ENCODE measurements at regions not wholly inside any gene's neighbourhood (a gene's known extent, or its start where the extent isn't known, plus 50 kb on each side); places are given as distances from the start of the nearest gene placed in this dataset.

- Histone ChIP-seq H3K4me3 (ENCODE audit: low read length, poor library complexity, severe bottlenecking) (no peak overlapping the region), H3K4me2 (ENCODE audit: low read depth, low read length, poor library complexity, severe bottlenecking) (no peak overlapping the region), H3K79me2 (ENCODE audit: insufficient read depth, low read length) (no peaks in the 10 kb centered on the region), H3F3A (ENCODE audit: low read depth) (no peaks in the 10 kb centered on the region), H2AFZ (ENCODE audit: low read length) (no peak overlapping the region), H3K27me3 (ENCODE audit: insufficient read depth, low read length, poor library complexity, severe bottlenecking) (no peaks in the 10 kb centered on the region), H3K9me2 (replicated peaks; ENCODE audit: low read depth, low read length) (no peaks in the 10 kb centered on the region), H3K36me3 (ENCODE audit: insufficient read depth, low read length) (no peaks in the 10 kb centered on the region), H3K9me3 (ENCODE audit: insufficient read depth, low read depth, low read length) (no peaks in the 10 kb centered on the region), H3K9ac (ENCODE audit: low read depth, low read length, poor library complexity, severe bottlenecking) (no peak overlapping the region), H3K4me1 (ENCODE audit: insufficient read depth, low read length, poor library complexity, severe bottlenecking) (no peaks in the 10 kb centered on the region), H4K20me1 (ENCODE audit: insufficient read depth, low read length, poor library complexity, severe bottlenecking) (no peaks in the 10 kb centered on the region)
- TF ChIP-seq EZH2phosphoT487 (IDR thresholded peaks at IDR 0.05; ENCODE audit: borderline replicate concordance), result no peak
- no peak for TF ChIP-seq CTCF (conservative IDR thresholded peaks at IDR 0.05; ENCODE audit: low read length)
Measured at GRCh38 chr1:238027366-238027765, 136.6 kb upstream of the ZP4 start.

GRCh38 chr1:238023137-238023536 lies 132.4 kb upstream of the ZP4 start:
- no peaks in the 10 kb centered on the region for H3K9me2 ChIP-seq (replicated peaks; ENCODE audit: low read depth, low read length)
- H4K20me1 ChIP-seq (ENCODE audit: insufficient read depth, low read length, poor library complexity, severe bottlenecking), result no peaks in the 10 kb centered on the region
- no peaks in the 10 kb centered on the region for H3K36me3 ChIP-seq (ENCODE audit: insufficient read depth, low read length)
- H3F3A ChIP-seq (ENCODE audit: low read depth), result no peaks in the 10 kb centered on the region
- no peak overlapping the region for H3K4me2 ChIP-seq (ENCODE audit: low read depth, low read length, poor library complexity, severe bottlenecking)
- no peak overlapping the region for H3K9ac ChIP-seq (ENCODE audit: low read depth, low read length, poor library complexity, severe bottlenecking)
- H3K4me3 ChIP-seq (ENCODE audit: low read length, poor library complexity, severe bottlenecking), result no peak overlapping the region
- H3K9me3 ChIP-seq (ENCODE audit: insufficient read depth, low read depth, low read length), result no peaks in the 10 kb centered on the region
- no peak for TF ChIP-seq EZH2phosphoT487 (IDR thresholded peaks at IDR 0.05; ENCODE audit: borderline replicate concordance)
- no peaks in the 10 kb centered on the region for H3K27me3 ChIP-seq (ENCODE audit: insufficient read depth, low read length, poor library complexity, severe bottlenecking)
- H3K79me2 ChIP-seq (ENCODE audit: insufficient read depth, low read length), result no peaks in the 10 kb centered on the region
- no peak overlapping the region for H2AFZ ChIP-seq (ENCODE audit: low read length)
- no peaks in the 10 kb centered on the region for H3K4me1 ChIP-seq (ENCODE audit: insufficient read depth, low read length, poor library complexity, severe bottlenecking)

GRCh38 chr1:238018214-238018613 lies 127.5 kb upstream of the ZP4 start:
- H2AFZ ChIP-seq (ENCODE audit: low read length), result no peak overlapping the region
- H3K4me3 ChIP-seq (ENCODE audit: low read length, poor library complexity, severe bottlenecking), result no peak overlapping the region
- no peaks in the 10 kb centered on the region for H3K9me3 ChIP-seq (ENCODE audit: insufficient read depth, low read depth, low read length)
- H4K20me1 ChIP-seq (ENCODE audit: insufficient read depth, low read length, poor library complexity, severe bottlenecking), result no peaks in the 10 kb centered on the region
- TF ChIP-seq CTCF (conservative IDR thresholded peaks at IDR 0.05; ENCODE audit: low read length) (no peak), EZH2phosphoT487 (IDR thresholded peaks at IDR 0.05; ENCODE audit: borderline replicate concordance) (no peak)
- no peaks in the 10 kb centered on the region for H3K4me1 ChIP-seq (ENCODE audit: insufficient read depth, low read length, poor library complexity, severe bottlenecking)
- H3K9me2 ChIP-seq (replicated peaks; ENCODE audit: low read depth, low read length), result no peaks in the 10 kb centered on the region
- no peak overlapping the region for H3K4me2 ChIP-seq (ENCODE audit: low read depth, low read length, poor library complexity, severe bottlenecking)
- no peak overlapping the region for H3K9ac ChIP-seq (ENCODE audit: low read depth, low read length, poor library complexity, severe bottlenecking)
- no peaks in the 10 kb centered on the region for H3K79me2 ChIP-seq (ENCODE audit: insufficient read depth, low read length)
- no peaks in the 10 kb centered on the region for H3K36me3 ChIP-seq (ENCODE audit: insufficient read depth, low read length)
- H3K27me3 ChIP-seq (ENCODE audit: insufficient read depth, low read length, poor library complexity, severe bottlenecking), result no peaks in the 10 kb centered on the region
- no peaks in the 10 kb centered on the region for H3F3A ChIP-seq (ENCODE audit: low read depth)

- H3K9me2 ChIP-seq (replicated peaks; ENCODE audit: low read depth, low read length), result no peaks in the 10 kb centered on the region
- no peaks in the 10 kb centered on the region for H3K9me3 ChIP-seq (ENCODE audit: insufficient read depth, low read depth, low read length)
- H2AFZ ChIP-seq (ENCODE audit: low read length), result no peak overlapping the region
- no peaks in the 10 kb centered on the region for H3K27me3 ChIP-seq (ENCODE audit: insufficient read depth, low read length, poor library complexity, severe bottlenecking)
- H3K36me3 ChIP-seq (ENCODE audit: insufficient read depth, low read length), result no peaks in the 10 kb centered on the region
- no peak overlapping the region for H3K4me3 ChIP-seq (ENCODE audit: low read length, poor library complexity, severe bottlenecking)
- no peak overlapping the region for H3K9ac ChIP-seq (ENCODE audit: low read depth, low read length, poor library complexity, severe bottlenecking)
- no peaks in the 10 kb centered on the region for H3F3A ChIP-seq (ENCODE audit: low read depth)
- H3K4me2 ChIP-seq (ENCODE audit: low read depth, low read length, poor library complexity, severe bottlenecking), result no peak overlapping the region
- H4K20me1 ChIP-seq (ENCODE audit: insufficient read depth, low read length, poor library complexity, severe bottlenecking), result no peaks in the 10 kb centered on the region
- H3K4me1 ChIP-seq (ENCODE audit: insufficient read depth, low read length, poor library complexity, severe bottlenecking), result no peaks in the 10 kb centered on the region
- no peak for TF ChIP-seq CTCF (conservative IDR thresholded peaks at IDR 0.05; ENCODE audit: low read length)
- TF ChIP-seq EZH2phosphoT487 (IDR thresholded peaks at IDR 0.05; ENCODE audit: borderline replicate concordance), result no peak
- H3K79me2 ChIP-seq (ENCODE audit: insufficient read depth, low read length), result no peaks in the 10 kb centered on the region
Measured at GRCh38 chr1:238006779-238007178, 116.1 kb upstream of the ZP4 start.
